Muscle of leg (tissue), 3 donors: ENCODE measurements at regions not wholly inside any gene's neighbourhood (a gene's known extent, or its start where the extent isn't known, plus 50 kb on each side); places are given as distances from the start of the nearest gene placed in this dataset.

Source experiments
- DNase-seq: peaks from one replicate; pipeline ENCODE4 v3.0.0; 2013
- H3K27ac ChIP-seq: one replicate; pipeline ENCODE4 v1.5.1; 2013; ENCODE audit warnings: mild to moderate bottlenecking, low read length, control low read depth
- H3K27me3 ChIP-seq: one replicate; pipeline ENCODE4 v1.6.1; 2013; ENCODE audit warnings: low read length; ENCODE audit not compliant: control insufficient read depth, insufficient read depth
- H3K36me3 ChIP-seq: one replicate; pipeline ENCODE4 v1.6.1; 2013; ENCODE audit warnings: low read length; ENCODE audit not compliant: control insufficient read depth, insufficient read depth
- H3K4me1 ChIP-seq: one replicate; pipeline ENCODE4 v1.6.1; 2013; ENCODE audit warnings: low read length; ENCODE audit not compliant: control insufficient read depth, insufficient read depth
- H3K4me3 ChIP-seq: one replicate; pipeline ENCODE4 v1.5.1; 2013; ENCODE audit warnings: low read length, control low read depth
- H3K9me3 ChIP-seq: replicated peaks from 2 replicates; pipeline ENCODE4 v1.6.1; 2013; ENCODE audit warnings: low read depth, low read length; ENCODE audit not compliant: control insufficient read depth
- WGBS: methylation state at CpG from one replicate; pipeline ENCODE4 v1.1.5; 2013; ENCODE audit warnings: missing lambda C conversion rate; ENCODE audit not compliant: insufficient coverage; 5-methylcytosine and 5-hydroxymethylcytosine counted together

DNA sequence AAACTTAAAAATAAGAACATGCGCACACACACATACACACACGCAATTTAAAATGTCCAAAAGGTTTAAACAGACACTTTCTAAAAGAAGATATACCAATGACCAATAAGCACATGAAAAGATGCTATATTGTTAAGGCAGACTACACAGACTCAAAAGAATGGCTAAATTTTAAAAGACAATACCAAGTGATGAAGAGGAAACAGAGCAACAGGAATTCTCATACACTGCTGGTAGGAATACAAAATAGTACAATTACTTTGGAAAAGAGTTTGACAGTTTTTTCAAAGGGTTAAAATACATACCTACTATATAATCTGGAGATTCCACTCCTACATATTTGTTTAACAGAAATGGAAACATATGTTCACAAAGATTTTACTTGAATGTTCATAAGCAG lies 239.6 kb upstream of the SAMSN1 start:
- no peak overlapping the region for H3K27ac ChIP-seq
- H3K36me3 ChIP-seq = no peaks in the 10 kb centered on the region
- WGBS = no CpG with 5 or more reads among the region's 2 CpGs
- no peaks in the 10 kb centered on the region for H3K27me3 ChIP-seq
- no peak for DNase-seq
- H3K4me1 ChIP-seq = no peaks in the 10 kb centered on the region
- H3K4me3 ChIP-seq = no peak overlapping the region
- H3K9me3 ChIP-seq = no peaks in the 10 kb centered on the region

DNA sequence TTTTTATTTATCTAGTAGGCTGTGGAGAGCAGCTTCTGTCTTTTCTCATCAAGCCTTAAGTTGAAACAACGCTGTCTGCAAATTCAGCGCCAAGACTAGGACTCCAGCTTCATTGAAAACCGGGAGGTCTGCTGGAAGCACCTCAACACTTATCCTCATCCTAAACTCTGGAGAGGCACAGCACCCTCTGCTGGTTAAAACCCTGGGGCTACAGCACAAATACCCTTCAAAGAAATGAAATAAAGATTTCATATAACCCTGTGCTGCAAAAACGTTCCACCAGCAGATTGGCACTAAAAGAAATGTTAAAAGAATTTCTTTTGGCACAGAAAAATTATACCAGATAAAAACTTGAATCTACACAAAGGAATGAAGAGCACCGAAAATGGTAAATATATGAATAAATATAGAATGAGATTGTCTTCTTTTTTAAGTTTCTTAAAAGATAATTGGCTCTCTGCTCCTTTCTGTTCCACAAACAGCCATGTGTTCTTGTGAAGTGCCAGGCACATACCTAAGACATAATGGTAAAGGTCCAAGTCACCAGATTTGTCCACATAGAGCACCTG lies 227.7 kb upstream of the SAMSN1 start:
- H3K4me3 ChIP-seq = no peak overlapping the region
- H3K27me3 ChIP-seq = no peaks in the 10 kb centered on the region
- no peaks in the 10 kb centered on the region for H3K9me3 ChIP-seq
- H3K4me1 ChIP-seq = no peaks in the 10 kb centered on the region
- no peaks in the 10 kb centered on the region for H3K36me3 ChIP-seq
- DNase-seq = peak; percentile 45
- H3K27ac ChIP-seq = no peak overlapping the region
- 37% methylated on average over 2 of the region's 5 CpGs for WGBS

DNA sequence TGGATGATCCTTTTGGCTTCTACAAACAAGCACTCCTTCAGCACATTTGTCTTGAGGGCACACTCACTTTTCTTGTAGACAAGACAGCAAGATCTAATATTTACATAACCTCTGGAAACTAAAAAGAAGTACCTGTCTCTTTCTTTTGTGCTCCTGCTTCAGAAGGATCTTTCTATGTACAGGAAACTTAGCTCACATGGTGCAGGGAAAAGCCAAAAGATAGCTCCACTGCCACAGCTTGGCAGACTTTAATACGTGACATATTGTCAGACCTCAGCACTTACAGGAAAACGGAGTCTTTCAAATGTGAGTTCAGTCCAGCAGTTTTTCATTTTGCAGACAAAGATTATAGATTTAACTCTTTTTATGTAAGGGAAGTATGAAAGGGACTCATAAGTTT lies 225.5 kb upstream of the SAMSN1 start:
- Histone ChIP-seq H3K4me1 (no peaks in the 10 kb centered on the region), H3K27me3 (no peaks in the 10 kb centered on the region), H3K4me3 (no peak overlapping the region), H3K9me3 (no peaks in the 10 kb centered on the region), H3K36me3 (no peaks in the 10 kb centered on the region), H3K27ac (no peak overlapping the region)
- no CpG with 5 or more reads among the region's 2 CpGs for WGBS
- no peak for DNase-seq

DNA sequence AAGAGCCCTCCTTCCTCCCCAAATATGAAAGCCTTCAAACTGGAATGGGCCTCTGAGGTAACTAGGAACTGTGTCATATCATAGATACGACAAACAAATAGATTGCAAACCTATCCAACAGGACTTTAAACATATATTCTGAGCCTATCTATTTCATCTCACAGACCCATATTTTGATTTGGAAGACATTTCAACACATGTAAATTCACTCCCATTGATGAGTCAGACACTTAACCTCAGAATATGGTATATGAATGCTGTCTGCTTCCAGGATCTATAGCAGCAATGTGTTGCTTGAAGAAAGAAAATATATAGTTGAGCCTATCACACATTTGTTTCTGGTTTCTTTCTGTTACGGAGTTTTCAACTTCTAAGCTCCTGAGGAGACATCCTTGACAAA lies 221.9 kb upstream of the SAMSN1 start:
- H3K27me3 ChIP-seq = no peaks in the 10 kb centered on the region
- H3K27ac ChIP-seq = no peak overlapping the region
- WGBS = no CpG with 5 or more reads among the region's 2 CpGs
- no peaks in the 10 kb centered on the region for H3K9me3 ChIP-seq
- DNase-seq = no peak
- no peaks in the 10 kb centered on the region for H3K36me3 ChIP-seq
- no peaks in the 10 kb centered on the region for H3K4me1 ChIP-seq
- no peak overlapping the region for H3K4me3 ChIP-seq

DNA sequence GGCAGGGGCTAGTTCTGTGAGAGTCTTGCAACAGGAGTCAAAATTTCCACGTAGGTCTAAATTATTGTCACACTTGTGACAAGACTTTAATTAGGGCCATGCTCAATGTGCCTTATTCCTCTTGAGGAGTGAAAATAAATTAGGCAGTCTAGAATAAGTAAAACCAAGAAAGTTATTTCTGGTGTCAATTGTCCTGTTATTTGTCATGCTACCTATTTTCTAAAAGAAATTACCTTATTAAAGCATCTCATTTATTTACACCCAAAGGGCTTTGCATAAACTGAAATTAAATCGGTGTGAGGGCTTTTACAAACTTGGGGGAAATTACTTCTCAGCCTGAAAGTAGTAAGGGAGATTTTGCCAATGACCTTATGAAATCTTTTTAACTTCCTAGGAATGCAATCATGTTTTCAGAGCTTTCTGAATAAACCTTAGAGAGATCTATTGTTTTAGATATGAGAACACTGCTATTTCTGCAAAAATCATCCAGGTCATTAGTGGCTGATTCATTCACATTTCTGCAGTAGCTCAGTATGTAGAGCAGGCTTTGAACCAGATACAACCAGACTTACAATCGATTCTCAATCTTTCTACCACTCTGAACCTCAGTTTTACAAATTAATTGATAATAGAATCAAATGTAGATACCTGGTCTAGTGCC lies 221.2 kb upstream of the SAMSN1 start:
- Histone ChIP-seq H3K4me1 (no peaks in the 10 kb centered on the region), H3K27ac (no peak overlapping the region), H3K36me3 (no peaks in the 10 kb centered on the region), H3K9me3 (no peaks in the 10 kb centered on the region), H3K27me3 (no peaks in the 10 kb centered on the region), H3K4me3 (no peak overlapping the region)
- WGBS = no CpG with 5 or more reads among the region's 3 CpGs
- DNase-seq = no peak

DNA sequence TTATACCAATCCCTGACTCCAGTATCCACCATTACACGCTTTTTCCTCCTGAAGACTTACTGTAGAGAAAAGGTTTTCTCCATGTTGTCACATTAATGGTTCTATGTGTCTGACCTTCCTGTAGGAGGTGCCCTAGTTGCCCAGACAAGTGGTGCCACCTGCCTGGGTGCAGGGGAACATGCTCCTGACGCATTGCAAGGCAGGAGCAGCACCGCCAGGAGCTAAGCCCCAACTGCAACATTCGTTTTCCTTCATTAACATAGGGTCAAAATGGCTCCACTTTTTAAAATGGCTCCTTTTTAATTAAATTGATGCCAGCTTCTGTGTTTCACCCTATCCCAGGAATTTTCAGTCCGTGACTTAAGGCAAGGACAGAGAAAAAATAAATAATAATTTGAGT lies 220.1 kb upstream of the SAMSN1 start:
- Histone ChIP-seq H3K36me3 (no peaks in the 10 kb centered on the region), H3K9me3 (no peaks in the 10 kb centered on the region), H3K27ac (no peak overlapping the region), H3K27me3 (no peaks in the 10 kb centered on the region), H3K4me3 (no peak overlapping the region), H3K4me1 (no peaks in the 10 kb centered on the region)
- DNase-seq = no peak
- 89% methylated on average over 3 of the region's 5 CpGs for WGBS

DNA sequence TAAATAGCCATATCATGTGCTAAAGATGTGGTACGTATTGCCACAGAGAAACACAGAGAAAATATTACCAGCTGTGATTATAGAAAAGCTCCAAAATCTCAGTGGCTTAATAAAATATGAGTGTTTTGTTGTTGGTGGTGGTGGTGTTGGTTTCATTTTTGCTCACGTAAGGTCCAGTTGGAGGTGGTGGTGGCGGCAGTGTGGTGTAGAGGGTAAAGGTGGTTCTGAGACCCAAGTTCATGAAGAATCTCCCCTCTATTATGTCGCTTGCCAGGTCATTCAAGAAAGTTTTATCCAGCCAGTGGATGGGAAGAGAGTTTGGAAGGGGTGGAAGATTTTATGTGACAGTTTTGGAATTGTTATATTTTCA lies 217.6 kb upstream of the SAMSN1 start:
- no peaks in the 10 kb centered on the region for H3K4me1 ChIP-seq
- no peak for DNase-seq
- H3K27me3 ChIP-seq = no peaks in the 10 kb centered on the region
- no peak overlapping the region for H3K4me3 ChIP-seq
- H3K27ac ChIP-seq = no peak overlapping the region
- no peaks in the 10 kb centered on the region for H3K36me3 ChIP-seq
- no CpG with 5 or more reads among the region's 4 CpGs for WGBS
- H3K9me3 ChIP-seq = peaks cover 2% of the 10 kb centered on the region

DNA sequence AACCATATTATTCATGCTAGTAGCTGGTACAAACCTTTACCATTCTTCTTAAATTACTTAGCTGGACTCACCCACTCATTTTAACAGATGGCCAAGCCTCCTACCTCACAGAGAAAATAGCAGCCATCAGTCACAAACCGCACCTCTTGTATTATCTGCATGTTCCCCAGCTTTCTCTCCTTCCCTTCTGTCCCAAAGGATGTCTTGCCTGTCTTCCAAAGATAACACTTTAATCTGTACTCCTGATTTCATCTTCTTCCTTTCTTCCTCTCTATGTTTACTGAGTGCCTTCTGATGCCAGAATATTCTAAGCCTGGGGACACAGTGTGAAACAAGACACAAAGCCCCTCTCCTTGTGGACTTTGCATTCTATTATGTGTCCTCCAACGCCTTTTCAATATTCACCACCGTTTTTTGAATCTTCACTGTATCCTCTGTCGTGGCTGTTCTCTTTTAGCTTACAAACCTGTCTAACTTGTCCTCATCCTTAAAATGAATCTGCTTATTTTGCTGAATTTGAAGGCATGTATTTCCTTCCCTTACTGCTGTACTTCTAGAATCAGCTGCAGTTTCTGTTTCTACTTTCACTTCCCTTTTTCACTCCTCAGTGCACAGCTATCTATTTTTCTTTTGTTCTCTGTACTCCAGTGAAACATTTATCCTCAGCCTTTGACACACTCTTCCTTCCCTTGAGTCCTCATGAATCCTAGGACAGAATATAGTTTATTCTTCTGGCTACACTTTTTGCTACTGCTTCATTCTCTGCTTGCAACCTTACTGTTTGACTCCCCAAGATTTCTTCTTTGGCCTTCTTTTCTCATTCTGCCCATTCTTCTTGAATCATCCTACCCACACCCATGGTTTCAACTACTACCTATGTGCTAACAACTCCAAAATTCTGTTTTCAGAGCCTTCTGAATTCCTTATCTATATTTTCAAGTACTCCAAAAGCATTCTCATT lies 216.9 kb upstream of the SAMSN1 start:
- Histone ChIP-seq H3K27me3 (no peaks in the 10 kb centered on the region), H3K4me3 (peak overlapping the region; percentile 8), H3K36me3 (no peaks in the 10 kb centered on the region), H3K27ac (peak overlapping the region; percentile 65), H3K9me3 (peaks cover 3% of the 10 kb centered on the region), H3K4me1 (no peaks in the 10 kb centered on the region)
- WGBS = 42% methylated on average over 3 of the region's 4 CpGs
- peak; percentile 66 for DNase-seq

DNA sequence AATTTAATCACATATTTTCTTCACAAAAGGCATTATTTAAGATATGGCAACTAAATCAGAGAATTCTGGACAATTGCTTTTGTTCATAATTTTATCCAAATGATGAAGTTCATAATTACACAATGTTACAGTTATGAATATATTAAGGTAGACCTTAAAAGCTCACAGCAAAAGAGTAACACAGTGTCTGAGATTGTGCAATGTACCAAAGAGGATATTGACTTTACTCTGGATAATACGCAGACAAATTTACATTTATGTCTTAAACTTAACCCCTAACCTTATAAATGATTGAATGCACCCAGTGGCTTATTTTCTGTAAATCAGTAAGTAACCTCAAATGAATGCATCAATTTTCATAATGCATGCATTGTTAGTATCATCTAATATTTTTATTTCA lies 216.2 kb upstream of the SAMSN1 start:
- WGBS = no CpG with 5 or more reads among the region's 1 CpG
- Histone ChIP-seq H3K36me3 (no peaks in the 10 kb centered on the region), H3K9me3 (peaks cover 3% of the 10 kb centered on the region), H3K4me3 (peak overlapping the region; percentile 8), H3K4me1 (no peaks in the 10 kb centered on the region), H3K27ac (peak overlapping the region; percentile 29), H3K27me3 (no peaks in the 10 kb centered on the region)
- no peak for DNase-seq

DNA sequence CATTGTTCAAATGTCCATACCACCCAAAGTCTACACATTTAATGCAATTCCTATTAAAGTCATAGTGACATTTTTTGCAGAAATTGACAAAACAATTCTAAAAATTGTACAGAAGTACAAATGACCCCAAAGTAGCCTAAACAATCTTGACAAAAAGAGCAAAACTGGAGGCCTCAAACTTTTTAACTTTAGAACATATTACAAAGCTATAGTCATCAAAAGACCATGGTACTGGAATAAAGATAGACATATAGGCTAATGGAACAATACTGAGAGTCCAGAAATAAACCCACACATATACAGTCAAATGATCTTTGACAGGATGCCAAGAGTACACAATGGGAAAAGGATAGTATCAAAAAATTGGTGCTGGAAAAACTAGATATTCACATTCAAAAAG lies 213.2 kb upstream of the SAMSN1 start:
- Histone ChIP-seq H3K4me3 (no peak overlapping the region), H3K9me3 (peaks cover 3% of the 10 kb centered on the region), H3K27me3 (no peaks in the 10 kb centered on the region), H3K4me1 (no peaks in the 10 kb centered on the region), H3K36me3 (no peaks in the 10 kb centered on the region), H3K27ac (no peak overlapping the region)
- no peak for DNase-seq
